GM12801 (cell line): ENCODE measurements at regions not wholly inside any gene's neighbourhood (a gene's known extent, or its start where the extent isn't known, plus 50 kb on each side); places are given as distances from the start of the nearest gene placed in this dataset.

Source experiments
- CTCF ChIP-seq: IDR thresholded peaks from one replicate; pipeline ENCODE4 v1.5.1; 2011; ENCODE audit warnings: control low read depth; ENCODE audit not compliant: insufficient read length; ENCODE audit errors: extremely low read depth

- no peak for TF ChIP-seq CTCF
Observed at GRCh38 chr1:4970532-4970931, 316.1 kb downstream of the AJAP1 start.

- no peak for TF ChIP-seq CTCF
Observed at GRCh38 chr1:4969556-4970129, 315.2 kb downstream of the AJAP1 start.

- no peak for TF ChIP-seq CTCF
Observed at GRCh38 chr1:4965346-4966075, 311.1 kb downstream of the AJAP1 start.

- TF ChIP-seq CTCF, result no peak
Observed at GRCh38 chr1:4964634-4965345, 310.4 kb downstream of the AJAP1 start.

- TF ChIP-seq CTCF, result no peak
Observed at GRCh38 chr1:4963251-4963650, 308.8 kb downstream of the AJAP1 start.

- TF ChIP-seq CTCF, result no peak
Observed at GRCh38 chr1:4962836-4963235, 308.4 kb downstream of the AJAP1 start.

- no peak for TF ChIP-seq CTCF
Observed at GRCh38 chr1:4961935-4962645, 307.7 kb downstream of the AJAP1 start.
